HG02642 (cell line): ENCODE measurements at regions not wholly inside any gene's neighbourhood (a gene's known extent, or its start where the extent isn't known, plus 50 kb on each side); places are given as distances from the start of the nearest gene placed in this dataset.

Source experiments
- ATAC-seq: cut with Tn5 transposase; IDR thresholded peaks from one replicate; pipeline ENCODE4 v1.9.1; 2021; ENCODE audit warnings: mild to moderate bottlenecking; ENCODE audit not compliant: unreplicated experiment, poor library complexity

DNA sequence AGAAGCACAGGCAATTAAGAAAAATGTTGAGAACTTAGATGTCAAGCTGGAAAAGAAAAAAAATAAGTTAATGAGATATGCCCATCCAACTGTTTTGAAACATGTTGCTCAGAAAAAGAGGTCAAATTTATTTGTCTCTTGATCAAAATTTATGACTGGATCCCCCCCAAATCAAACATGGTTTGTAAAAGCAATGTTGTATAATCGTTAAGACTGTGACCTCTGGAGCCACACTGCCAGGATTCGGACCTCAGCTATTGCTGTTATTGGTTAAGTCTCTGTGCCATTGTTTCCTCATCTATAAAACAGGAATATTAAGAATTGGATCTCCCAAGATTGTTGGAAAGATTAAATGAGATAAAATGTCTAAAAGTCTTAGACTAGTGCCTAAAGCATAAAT lies 51.9 kb upstream of the LRRK2 start:
- no peak for ATAC-seq

DNA sequence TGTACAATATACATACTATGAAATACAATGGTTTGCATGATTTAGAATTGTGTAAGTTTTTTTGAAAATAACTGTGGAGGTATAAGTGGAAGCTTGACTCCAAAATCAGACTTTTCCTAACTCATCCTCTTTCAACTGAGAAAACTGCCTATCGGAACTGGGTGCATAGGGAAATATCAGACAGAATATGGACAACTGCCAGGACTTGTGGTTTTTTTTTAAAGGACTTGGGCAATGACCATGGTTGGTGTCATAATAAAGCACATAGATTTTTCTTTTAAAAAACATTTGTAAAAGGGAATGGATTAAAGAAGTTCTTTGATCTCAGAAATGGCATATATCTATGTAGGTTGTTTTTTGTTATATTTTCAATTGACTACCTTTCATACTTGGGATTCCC lies 53.3 kb upstream of the LRRK2 start:
- ATAC-seq: no peak

DNA sequence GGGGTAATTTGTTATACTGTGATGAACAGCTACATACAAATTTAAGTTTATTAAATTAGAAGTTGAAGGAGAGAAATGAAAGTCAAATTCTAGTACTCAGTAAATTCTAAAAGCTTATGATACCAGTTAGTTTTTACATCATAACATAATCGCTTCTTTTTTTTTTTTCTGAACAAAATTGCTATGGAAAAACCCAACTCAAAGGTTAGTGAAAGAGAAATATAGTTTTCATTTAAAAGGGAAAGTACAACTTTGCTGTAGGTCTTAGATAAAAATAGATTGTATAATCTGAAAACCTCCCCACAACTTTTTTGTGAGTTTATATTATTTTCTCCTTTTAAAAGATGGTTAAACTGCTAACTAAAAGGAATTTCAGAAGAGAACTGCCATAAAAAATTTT lies 53.7 kb upstream of the LRRK2 start:
- no peak for ATAC-seq

GRCh38 chr12:40170593-40170992 lies 54.2 kb upstream of the LRRK2 start:
- no peak for ATAC-seq

DNA sequence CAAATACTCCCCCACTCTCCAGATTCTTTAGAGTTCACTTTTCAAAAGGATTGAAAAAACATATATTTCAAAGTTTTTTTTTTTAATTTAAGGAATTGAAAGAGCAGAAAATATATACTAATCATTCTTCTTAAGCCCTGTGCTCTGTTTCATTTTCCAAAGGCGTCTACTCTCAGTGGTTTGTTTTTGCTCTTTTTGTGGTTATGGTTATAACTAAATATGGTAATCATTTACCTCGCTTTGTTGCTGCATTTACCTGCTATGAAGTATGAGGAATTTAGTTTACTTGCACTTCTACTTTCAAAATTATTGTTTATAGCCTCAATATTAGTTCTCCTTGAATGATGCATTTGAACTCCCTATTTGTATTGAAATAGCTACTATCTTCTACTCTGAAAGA lies 55.9 kb upstream of the LRRK2 start:
- peak; percentile 97 for ATAC-seq

- ATAC-seq: peak; percentile 38
Observed at GRCh38 chr12:40168419-40168818, 56.4 kb upstream of the LRRK2 start.

DNA sequence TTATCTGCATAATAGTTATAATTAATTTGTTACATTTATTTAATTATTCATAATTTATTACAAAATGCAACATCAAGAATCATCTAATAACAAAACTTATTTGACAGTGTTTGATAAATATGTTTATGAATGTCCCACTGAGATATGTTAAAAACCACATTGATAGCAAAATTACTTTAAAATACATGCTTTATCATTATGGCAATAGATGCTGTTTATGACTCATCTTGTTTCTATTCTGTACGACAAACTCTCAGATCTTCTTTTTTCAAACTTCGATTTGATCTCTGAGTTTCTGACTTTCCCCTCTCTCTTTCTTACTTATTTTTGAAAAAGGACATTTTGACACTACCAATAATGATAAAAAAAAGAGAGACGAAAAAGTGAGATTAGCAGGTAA lies 56.8 kb upstream of the LRRK2 start:
- peak; percentile 56 for ATAC-seq

DNA sequence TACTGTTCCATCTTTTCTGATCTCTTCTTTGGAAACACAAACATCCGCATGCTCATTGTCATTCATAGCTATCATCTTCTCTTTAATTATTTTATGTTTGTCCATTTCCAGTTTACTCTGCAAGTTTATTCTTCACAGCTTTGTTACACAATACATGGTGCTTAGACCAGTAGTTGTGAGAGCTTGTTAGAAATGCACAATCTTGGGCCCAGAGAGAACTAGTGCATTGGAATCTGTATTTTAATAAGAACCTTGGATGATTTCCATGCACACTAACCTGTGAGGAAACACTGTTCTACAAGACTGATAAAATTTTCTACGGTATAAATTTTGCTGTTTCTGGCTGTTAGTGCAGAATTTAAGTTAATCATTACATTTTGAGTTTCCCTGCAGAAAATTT lies 59.3 kb upstream of the SLC2A13 start:
- ATAC-seq: no peak

GRCh38 chr12:40164034-40164433 lies 58.2 kb upstream of the SLC2A13 start:
- no peak for ATAC-seq

DNA sequence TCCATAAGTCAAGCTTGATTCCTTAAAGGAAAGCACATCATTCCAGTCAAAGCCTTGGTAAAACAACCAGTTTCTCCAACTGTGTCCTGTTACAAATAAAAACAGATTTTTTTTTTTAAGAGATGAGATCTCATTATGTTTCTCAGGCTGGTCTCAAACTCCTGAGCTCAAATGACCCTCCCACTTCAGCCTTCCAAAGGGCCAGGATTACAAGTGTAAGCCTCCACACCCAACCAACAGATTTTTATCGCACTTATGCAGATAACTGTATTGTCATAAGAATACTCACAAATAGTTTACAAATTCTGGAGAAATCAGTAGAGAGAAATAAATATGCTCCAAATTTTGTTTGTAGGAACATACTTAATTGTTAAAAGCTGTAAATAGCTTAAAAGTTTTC lies 56.2 kb upstream of the SLC2A13 start:
- ATAC-seq: no peak

DNA sequence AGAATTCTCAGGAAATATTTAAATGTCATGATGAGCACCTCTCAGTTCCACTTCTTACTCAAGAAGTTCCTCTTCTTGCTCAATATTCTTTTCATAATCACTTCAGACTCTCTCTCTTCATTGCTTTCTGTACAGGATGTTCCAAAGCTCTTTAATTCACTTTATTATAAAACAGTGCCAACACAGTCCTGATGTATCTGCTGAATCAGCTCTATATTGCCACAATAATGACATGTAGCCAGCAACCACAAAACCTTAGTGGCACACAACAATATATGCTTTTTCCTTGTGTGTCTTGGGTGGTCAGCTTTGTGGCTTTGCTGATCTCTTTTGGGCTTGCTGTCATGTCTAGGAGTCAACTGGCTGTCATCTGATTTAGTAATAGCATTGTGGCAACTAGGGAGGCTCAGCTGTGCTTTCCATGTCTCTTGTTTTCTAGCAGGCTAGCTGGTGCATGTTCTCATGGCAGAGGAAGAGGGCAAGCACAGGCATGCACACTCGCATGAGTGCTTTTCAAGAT lies 52.8 kb upstream of the SLC2A13 start:
- peak; percentile 60 for ATAC-seq

GRCh38 chr12:40157336-40157735 lies 51.5 kb upstream of the SLC2A13 start:
- ATAC-seq: no peak

- ATAC-seq: no peak
Observed at GRCh38 chr12:40156021-40156764, 50.3 kb upstream of the SLC2A13 start.
